CD4-positive, alpha-beta T cell (primary cell): ENCODE measurements at regions not wholly inside any gene's neighbourhood (a gene's known extent, or its start where the extent isn't known, plus 50 kb on each side); places are given as distances from the start of the nearest gene placed in this dataset.

Experiments used
- ATAC-seq: fragments of 200-7000 bp; cut with Tn5 transposase; one replicate; pipeline ENCODE4 v1.10.0; 2022; ENCODE audit warnings: mild to moderate bottlenecking; ENCODE audit not compliant: poor library complexity
- CTCF ChIA-PET: fragments of 350-600 bp; sonication (Branson Sonifier 250); formaldehyde crosslinking; loops from one replicate; lab custom pipeline; 2021; ENCODE audit warnings: antibody characterized with exemption, inconsistent platforms; lab: Charles Lee
- POLR2A ChIA-PET: fragments of 350-600 bp; sonication (Branson Sonifier 250); formaldehyde crosslinking; loops from one replicate; lab custom pipeline; 2021; ENCODE audit warnings: antibody characterized with exemption, inconsistent platforms; lab: Charles Lee
- DNase-seq, 14 experiments: peaks; one replicate each; pipeline ENCODE4 v3.0.0-alpha.2; 2013 to 2020; ENCODE audit warnings: mixed read lengths in 2 of 14
- H3K27ac ChIP-seq, 2 donors: one replicate each; pipeline versions ENCODE4 v1.5.1 to v1.7.0; 2013; ENCODE audit warnings: low read length in 2 of 2, low read depth in 1 of 2, mild to moderate bottlenecking in 1 of 2
- H3K27me3 ChIP-seq, 2 experiments: 1 replicate in 1 of 2; 2 replicates in 1 of 2; pipeline versions ENCODE4 v1.6.1 to v1.7.0; 2013; ENCODE audit warnings: low read length in 2 of 2, control low read depth in 1 of 2, mild to moderate bottlenecking in 1 of 2, moderate library complexity in 1 of 2; ENCODE audit not compliant: insufficient read depth in 2 of 2, control insufficient read depth in 1 of 2
- H3K36me3 ChIP-seq: one replicate; pipeline ENCODE4 v1.6.1; 2013; ENCODE audit warnings: low read length, control low read depth; ENCODE audit not compliant: insufficient read depth
- H3K4me1 ChIP-seq: one replicate; pipeline ENCODE4 v1.6.1; 2013; ENCODE audit warnings: low read length, control low read depth; ENCODE audit not compliant: insufficient read depth
- H3K4me3 ChIP-seq: one replicate; pipeline ENCODE4 v1.5.1; 2013; ENCODE audit warnings: mild to moderate bottlenecking, low read length, moderate library complexity
- H3K9me3 ChIP-seq, 2 experiments: 1 replicate in 1 of 2; 2 replicates in 1 of 2; pipeline versions ENCODE4 v1.6.1 to v1.7.0; 2013; ENCODE audit warnings: low read length in 2 of 2, mild to moderate bottlenecking in 2 of 2, control low read depth in 1 of 2, moderate library complexity in 1 of 2; ENCODE audit not compliant: control insufficient read depth in 1 of 2, insufficient read depth in 1 of 2
- H3K27ac Mint-ChIP-seq: one replicate; pipeline ENCODE4 v1.8.0; 2020; ENCODE audit warnings: mixed read lengths
- H3K27me3 Mint-ChIP-seq: one replicate; pipeline ENCODE4 v1.8.0; 2021; ENCODE audit warnings: mixed read lengths
- H3K36me3 Mint-ChIP-seq: one replicate; pipeline ENCODE4 v1.8.0; 2021; ENCODE audit warnings: low read depth, mixed read lengths
- H3K4me1 Mint-ChIP-seq: one replicate; pipeline ENCODE4 v1.8.0; 2021; ENCODE audit warnings: low read depth, mixed read lengths
- H3K4me3 Mint-ChIP-seq: one replicate; pipeline ENCODE4 v1.8.0; 2020; ENCODE audit warnings: mild to moderate bottlenecking, mixed read lengths
- H3K9me3 Mint-ChIP-seq: one replicate; pipeline ENCODE4 v1.8.0; 2020; ENCODE audit warnings: mixed read lengths
- intact Hi-C, 2 experiments: fragments of 100-400 bp; cut with DNase I in 1 of 2; cut with micrococcal nuclease in 1 of 2; formaldehyde crosslinking; loops; one replicate each; pipeline versions ENCODE4 v1.15.1 to v1.9.0; 2023 to 2025; cut with DNase I, micrococcal nuclease
- TF ChIP-seq, protein P1 (sequence below): fragments of 200-600 bp; IDR thresholded peaks from one replicate; pipeline ENCODE4 v1.8.0; 2022; ENCODE audit warnings: antibody characterized with exemption, mild to moderate bottlenecking

DNA sequence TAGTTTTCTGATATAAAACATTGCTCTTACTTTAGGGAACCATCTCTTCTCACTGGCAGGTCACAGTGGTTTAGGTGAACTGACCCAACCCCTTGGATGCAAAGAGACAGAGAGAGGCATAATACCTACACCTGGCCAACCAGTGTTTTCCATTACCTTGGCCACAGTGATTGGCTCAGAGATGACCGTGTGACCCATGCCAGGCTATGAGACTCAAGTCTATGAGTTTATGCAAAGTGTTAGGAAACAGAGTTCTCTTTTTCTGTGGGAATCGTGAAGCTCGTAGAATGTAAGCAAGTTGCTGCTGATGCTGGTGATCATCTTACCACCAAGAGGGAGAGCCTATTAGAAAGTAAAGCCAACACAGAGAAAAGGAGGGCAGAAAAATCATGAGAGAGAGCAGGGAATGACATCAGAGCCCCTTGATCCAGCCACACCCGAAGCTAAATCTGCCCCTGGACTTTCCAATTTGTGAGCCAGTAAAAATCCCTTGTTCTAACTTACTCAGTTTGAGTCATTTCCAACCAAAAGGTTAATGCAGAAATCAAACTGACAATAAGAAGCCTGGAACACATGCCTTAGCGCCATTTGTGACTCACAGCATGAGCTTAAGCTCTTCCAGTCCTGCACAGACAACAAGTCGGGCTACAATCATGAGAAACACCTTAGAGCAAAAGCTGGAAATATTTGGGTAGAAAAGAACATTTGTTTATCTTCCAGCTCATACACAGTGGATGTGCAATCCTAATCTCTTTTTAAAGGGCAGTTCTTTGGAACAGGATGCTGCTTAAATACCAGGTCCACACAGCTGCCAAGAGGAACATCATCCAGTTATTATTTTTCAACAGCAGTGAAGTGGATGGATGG, 81.3 kb upstream of the KAZN start:
- intact Hi-C loops: no loop called here
- CTCF ChIA-PET: no interaction called here

DNA sequence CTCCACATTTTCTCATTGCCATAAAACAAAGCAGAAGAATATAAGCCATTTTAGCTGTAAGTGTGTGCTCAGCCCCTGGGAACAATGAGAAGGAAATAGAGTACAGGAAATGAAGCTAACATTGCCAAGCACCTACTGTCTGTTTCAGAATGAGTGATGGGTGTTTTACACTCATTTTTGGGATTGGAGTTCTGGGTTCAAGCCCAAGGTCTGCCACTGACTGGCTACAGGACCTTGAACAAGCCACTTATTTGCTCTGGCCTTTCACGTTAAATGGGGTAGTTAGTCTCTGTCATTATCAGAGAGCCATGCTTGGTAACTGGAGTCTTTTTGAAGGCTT, 80.7 kb upstream of the KAZN start:
- Histone ChIP-seq H3K4me1 (no peaks in the 10 kb centered on the region), H3K9me3 (no peaks in the 10 kb centered on the region), H3K27me3 (no peaks in the 10 kb centered on the region), H3K36me3 (no peaks in the 10 kb centered on the region), H3K27ac (no peak overlapping the region), H3K4me3 (no peak overlapping the region)
- CTCF ChIA-PET: no interaction called here
- ATAC-seq (no peak), DNase-seq (no peak)
- intact Hi-C loops: no loop called here
- no peaks in the 10 kb centered on the region for H3K36me3 Mint-ChIP-seq
- H3K27ac Mint-ChIP-seq: no peak overlapping the region
- H3K4me3 Mint-ChIP-seq: no peak overlapping the region
- TF ChIP-seq, protein P1, sequence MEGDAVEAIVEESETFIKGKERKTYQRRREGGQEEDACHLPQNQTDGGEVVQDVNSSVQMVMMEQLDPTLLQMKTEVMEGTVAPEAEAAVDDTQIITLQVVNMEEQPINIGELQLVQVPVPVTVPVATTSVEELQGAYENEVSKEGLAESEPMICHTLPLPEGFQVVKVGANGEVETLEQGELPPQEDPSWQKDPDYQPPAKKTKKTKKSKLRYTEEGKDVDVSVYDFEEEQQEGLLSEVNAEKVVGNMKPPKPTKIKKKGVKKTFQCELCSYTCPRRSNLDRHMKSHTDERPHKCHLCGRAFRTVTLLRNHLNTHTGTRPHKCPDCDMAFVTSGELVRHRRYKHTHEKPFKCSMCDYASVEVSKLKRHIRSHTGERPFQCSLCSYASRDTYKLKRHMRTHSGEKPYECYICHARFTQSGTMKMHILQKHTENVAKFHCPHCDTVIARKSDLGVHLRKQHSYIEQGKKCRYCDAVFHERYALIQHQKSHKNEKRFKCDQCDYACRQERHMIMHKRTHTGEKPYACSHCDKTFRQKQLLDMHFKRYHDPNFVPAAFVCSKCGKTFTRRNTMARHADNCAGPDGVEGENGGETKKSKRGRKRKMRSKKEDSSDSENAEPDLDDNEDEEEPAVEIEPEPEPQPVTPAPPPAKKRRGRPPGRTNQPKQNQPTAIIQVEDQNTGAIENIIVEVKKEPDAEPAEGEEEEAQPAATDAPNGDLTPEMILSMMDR: no peak
- H3K9me3 Mint-ChIP-seq: no peaks in the 10 kb centered on the region
- peaks cover 7% of the 10 kb centered on the region for H3K27me3 Mint-ChIP-seq
- POLR2A ChIA-PET: no interaction called here
- no peaks in the 10 kb centered on the region for H3K4me1 Mint-ChIP-seq

More for the DNA sequence above, 81.3 kb upstream of the KAZN start:
- H3K36me3 Mint-ChIP-seq: no peaks in the 10 kb centered on the region
- Histone ChIP-seq H3K4me3 (no peak overlapping the region), H3K27ac (no peak overlapping the region), H3K27me3 (no peaks in the 10 kb centered on the region), H3K9me3 (no peaks in the 10 kb centered on the region), H3K4me1 (no peaks in the 10 kb centered on the region), H3K36me3 (no peaks in the 10 kb centered on the region)
- no peak for ATAC-seq
- no peaks in the 10 kb centered on the region for H3K9me3 Mint-ChIP-seq
- peaks cover 10% of the 10 kb centered on the region for H3K27me3 Mint-ChIP-seq
- no peak overlapping the region for H3K4me3 Mint-ChIP-seq
- DNase-seq: no peak
- H3K4me1 Mint-ChIP-seq: no peaks in the 10 kb centered on the region
- TF ChIP-seq, protein P1: no peak
- POLR2A ChIA-PET: no interaction called here
- H3K27ac Mint-ChIP-seq: no peak overlapping the region

DNA sequence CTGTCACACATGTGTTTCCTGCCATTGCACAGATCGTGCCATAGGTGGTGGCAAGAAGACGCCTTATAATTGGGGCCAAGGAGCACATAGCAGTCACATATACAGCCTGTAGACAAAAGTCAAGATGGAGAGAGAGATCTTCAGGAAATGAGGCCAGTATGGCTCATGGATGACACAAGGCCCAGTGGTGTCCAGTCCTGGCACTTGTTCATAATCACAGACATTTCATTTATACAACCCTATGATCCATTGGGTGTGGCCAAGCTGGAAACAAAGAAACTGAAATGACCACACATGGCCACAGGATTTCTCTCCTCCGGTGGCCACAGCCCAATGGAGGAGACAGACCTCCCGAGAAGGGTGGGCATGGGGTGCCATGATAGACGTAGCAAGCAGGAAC, 78.5 kb upstream of the KAZN start:
- Mint-ChIP-seq H3K9me3 (no peaks in the 10 kb centered on the region), H3K36me3 (no peaks in the 10 kb centered on the region), H3K27me3 (peaks cover 12% of the 10 kb centered on the region), H3K4me3 (no peak overlapping the region), H3K4me1 (no peaks in the 10 kb centered on the region), H3K27ac (no peak overlapping the region)
- no peak overlapping the region for H3K4me3 ChIP-seq
- H3K27me3 ChIP-seq: no peaks in the 10 kb centered on the region
- no peak overlapping the region for H3K27ac ChIP-seq
- ATAC-seq: no peak
- H3K9me3 ChIP-seq: no peaks in the 10 kb centered on the region
- intact Hi-C loops: no loop called here
- no peaks in the 10 kb centered on the region for H3K36me3 ChIP-seq
- POLR2A ChIA-PET: no interaction called here
- DNase-seq: no peak
- TF ChIP-seq, protein P1: no peak
- no peaks in the 10 kb centered on the region for H3K4me1 ChIP-seq
- CTCF ChIA-PET: no interaction called here
